ENCODE measurements at regions not wholly inside any gene's neighbourhood (a gene's known extent, or its start where the extent isn't known, plus 50 kb on each side); places are given as distances from the start of the nearest gene placed in this dataset.
"Not testable (repeated sequence)": the region's sequence is repeated elsewhere in the genome, so short reads cannot be mapped to it uniquely, and the experiment has no call there.

GRCh38 chr2:111420074-111420473, 299.4 kb downstream of the BCL2L11 start:
- in situ Hi-C loops (cut with HindIII; ENCODE audit: low sequenced_read_pairs) = not testable (repeated sequence)

- in situ Hi-C loops (cut with HindIII; ENCODE audit: low sequenced_read_pairs) = not testable (repeated sequence)
Observed at GRCh38 chr2:111420835-111421234, 300.1 kb downstream of the BCL2L11 start.

GRCh38 chr2:111421949-111422348, 301.2 kb downstream of the BCL2L11 start:
- in situ Hi-C loops (cut with HindIII; ENCODE audit: low sequenced_read_pairs) = not testable (repeated sequence)

- in situ Hi-C loops (cut with HindIII; ENCODE audit: low sequenced_read_pairs) = not testable (repeated sequence)
Observed at GRCh38 chr2:111422562-111422961, 301.8 kb downstream of the BCL2L11 start.

- in situ Hi-C loops (cut with HindIII; ENCODE audit: low sequenced_read_pairs) = not testable (repeated sequence)
Observed at GRCh38 chr2:111423184-111423583, 302.5 kb downstream of the BCL2L11 start.

- in situ Hi-C loops (cut with HindIII; ENCODE audit: low sequenced_read_pairs) = not testable (repeated sequence)
Observed at GRCh38 chr2:111424176-111424575, 303.5 kb downstream of the BCL2L11 start.

- in situ Hi-C loops (cut with HindIII; ENCODE audit: low sequenced_read_pairs) = not testable (repeated sequence)
Observed at GRCh38 chr2:111424851-111425309, 304.2 kb downstream of the BCL2L11 start.

GRCh38 chr2:111425789-111426201, 305.1 kb downstream of the BCL2L11 start:
- in situ Hi-C loops (cut with HindIII; ENCODE audit: low sequenced_read_pairs) = not testable (repeated sequence)

GRCh38 chr2:111427346-111427745, 306.6 kb downstream of the BCL2L11 start:
- in situ Hi-C loops (cut with HindIII; ENCODE audit: low sequenced_read_pairs) = not testable (repeated sequence)

- in situ Hi-C loops (cut with HindIII; ENCODE audit: low sequenced_read_pairs) = not testable (repeated sequence)
Observed at GRCh38 chr2:111428915-111429314, 308.2 kb downstream of the BCL2L11 start.

- in situ Hi-C loops (cut with HindIII; ENCODE audit: low sequenced_read_pairs) = not testable (repeated sequence)
Observed at GRCh38 chr2:111429353-111429752, 308.6 kb downstream of the BCL2L11 start.

GRCh38 chr2:111430817-111431661, 310.3 kb downstream of the BCL2L11 start:
- in situ Hi-C loops (cut with HindIII; ENCODE audit: low sequenced_read_pairs) = not testable (repeated sequence)

GRCh38 chr2:111432423-111432822, 311.7 kb downstream of the BCL2L11 start:
- in situ Hi-C loops (cut with HindIII; ENCODE audit: low sequenced_read_pairs) = not testable (repeated sequence)

GRCh38 chr2:111432916-111433499, 312.3 kb downstream of the BCL2L11 start:
- in situ Hi-C loops (cut with HindIII; ENCODE audit: low sequenced_read_pairs) = not testable (repeated sequence)

GRCh38 chr2:111433892-111434607, 313.3 kb downstream of the BCL2L11 start:
- in situ Hi-C loops (cut with HindIII; ENCODE audit: low sequenced_read_pairs) = not testable (repeated sequence)

- in situ Hi-C loops (cut with HindIII; ENCODE audit: low sequenced_read_pairs) = not testable (repeated sequence)
Observed at GRCh38 chr2:111434608-111434939, 313.9 kb downstream of the BCL2L11 start.

- in situ Hi-C loops (cut with HindIII; ENCODE audit: low sequenced_read_pairs) = not testable (repeated sequence)
Observed at GRCh38 chr2:111435553-111436310, 315.0 kb downstream of the BCL2L11 start.

GRCh38 chr2:111436411-111436810, 315.7 kb downstream of the BCL2L11 start:
- in situ Hi-C loops (cut with HindIII; ENCODE audit: low sequenced_read_pairs) = not testable (repeated sequence)

- in situ Hi-C loops (cut with HindIII; ENCODE audit: low sequenced_read_pairs) = not testable (repeated sequence)
Observed at GRCh38 chr2:111437288-111437990, 316.7 kb downstream of the BCL2L11 start.

GRCh38 chr2:111438161-111438560, 317.4 kb downstream of the BCL2L11 start:
- in situ Hi-C loops (cut with HindIII; ENCODE audit: low sequenced_read_pairs) = not testable (repeated sequence)
